HCT116 (cell line): ENCODE measurements at regions not wholly inside any gene's neighbourhood (a gene's known extent, or its start where the extent isn't known, plus 50 kb on each side); places are given as distances from the start of the nearest gene placed in this dataset.

Experiments
- ATAC-seq: fragments of 200-7000 bp; cut with Tn5 transposase; 2 replicates; pipeline ENCODE4 v1.9.1; 2020; ENCODE audit warnings: mild to moderate bottlenecking, moderate library complexity
- BruUV-seq: library from RNA; stranded (reverse); fragments of 400-500 nt; replicated peaks from 2 replicates; lab custom pipeline; 2021; lab: Mats Ljungman, UMichigan
- CTCF ChIA-PET: fragments of 300-600 bp; sonication (Branson Sonifier 250); formaldehyde crosslinking; loops from one replicate; lab custom pipeline; 2021; ENCODE audit warnings: antibody characterized with exemption; lab: Charles Lee
- POLR2A ChIA-PET: fragments of 300-600, 350-600 bp; sonication (Branson Sonifier 250); formaldehyde crosslinking; loops from one replicate; lab custom pipeline; 2021; ENCODE audit warnings: antibody characterized with exemption; lab: Charles Lee
- RAD21 ChIA-PET, 2 experiments: fragments of 300-600 bp; sonication (Branson Sonifier 250); formaldehyde crosslinking; loops; one replicate each; lab custom pipeline; 2023; ENCODE audit warnings: low total read pairs in 2 of 2; ENCODE audit not compliant: uncharacterized antibody in 2 of 2, unreplicated experiment in 2 of 2, low non-redundant PET in 1 of 2; lab: Charles Lee
- DNase-seq: peaks from one replicate; pipeline ENCODE4 v3.0.0-alpha.2; 2010; ENCODE audit warnings: low read depth, low spot score
- H2AFZ ChIP-seq: fragments of 200-600 bp; shearing (Covaris generic), sonication (generic); 2 replicates; pipeline ENCODE4 v1.6.1; 2017; ENCODE audit warnings: low read depth, mixed run types, mixed read lengths, antibody characterized with exemption, low read length; ENCODE audit not compliant: poor library complexity, severe bottlenecking
- H3K27ac ChIP-seq: 2 replicates; pipeline ENCODE4 v1.5.1; 2012; ENCODE audit warnings: low read depth, low read length
- H3K27me3 ChIP-seq: fragments of 200-600 bp; sonication (generic); 2 replicates; pipeline ENCODE4 v1.6.1; 2016; ENCODE audit warnings: mixed run types, low read length, mixed read lengths; ENCODE audit not compliant: insufficient read depth
- H3K36me3 ChIP-seq, 2 experiments: fragments of 200-500 bp in 1 of 2; fragments of 200-600 bp in 1 of 2; sonication (Bioruptor generic) in 1 of 2; sonication (generic) in 1 of 2; 2 replicates each; pipeline versions ENCODE4 v1.5.1 to v1.6.1; 2014 to 2016; ENCODE audit warnings: low read length in 2 of 2, inconsistent platforms in 1 of 2, mixed read lengths in 1 of 2, mixed run types in 1 of 2; ENCODE audit not compliant: insufficient read depth in 2 of 2, control insufficient read depth in 1 of 2
- H3K4me1 ChIP-seq, 2 experiments: fragments of 200-600 bp in 1 of 2; sonication (generic) in 1 of 2; 2 replicates each; pipeline versions ENCODE4 v1.5.1 to v1.6.1; 2012 to 2017; ENCODE audit warnings: low read length in 2 of 2, inconsistent platforms in 1 of 2, mild to moderate bottlenecking in 1 of 2, mixed read lengths in 1 of 2, mixed run types in 1 of 2, moderate library complexity in 1 of 2; ENCODE audit not compliant: insufficient read depth in 2 of 2, control insufficient read depth in 1 of 2
- H3K4me2 ChIP-seq: fragments of 200-600 bp; sonication (generic); 2 replicates; pipeline ENCODE4 v1.6.1; 2017; ENCODE audit warnings: mixed run types, low read length, mixed read lengths
- H3K4me3 ChIP-seq, 2 experiments: fragments of 200-600 bp in 1 of 2; sonication (generic) in 1 of 2; replicated peaks in 1 of 2; 2 replicates each; pipeline ENCODE4 v1.5.1; 2011 to 2016; ENCODE audit warnings: low read length in 2 of 2, control low read depth in 1 of 2, low read depth in 1 of 2, mild to moderate bottlenecking in 1 of 2, mixed read lengths in 1 of 2, mixed run types in 1 of 2
- H3K79me2 ChIP-seq: fragments of 200-600 bp; sonication (generic); 2 replicates; pipeline ENCODE4 v1.6.1; 2017; ENCODE audit warnings: mild to moderate bottlenecking, mixed run types, low read length, moderate library complexity, mixed read lengths; ENCODE audit not compliant: insufficient read depth
- H3K9ac ChIP-seq: fragments of 200-600 bp; sonication (generic); 2 replicates; pipeline ENCODE4 v1.6.1; 2016; ENCODE audit warnings: low read length, mixed read lengths
- H3K9me2 ChIP-seq: fragments of 200-600 bp; sonication (generic), shearing (Covaris generic); 2 replicates; pipeline ENCODE4 v1.6.1; 2017; ENCODE audit warnings: mixed run types, mild to moderate bottlenecking, moderate library complexity; ENCODE audit not compliant: insufficient read depth
- H3K9me3 ChIP-seq, 2 experiments: fragments of 200-500 bp in 1 of 2; fragments of 200-600 bp in 1 of 2; sonication (Bioruptor generic) in 1 of 2; sonication (generic) in 1 of 2; 2 replicates each; pipeline ENCODE4 v1.6.1; 2014 to 2017; ENCODE audit warnings: low read length in 2 of 2, mixed read lengths in 2 of 2, inconsistent platforms in 1 of 2, low read depth in 1 of 2, mild to moderate bottlenecking in 1 of 2, mixed run types in 1 of 2, moderate library complexity in 1 of 2; ENCODE audit not compliant: control insufficient read depth in 1 of 2, insufficient read depth in 1 of 2
- H4K20me1 ChIP-seq: fragments of 200-600 bp; sonication (generic), shearing (Covaris generic); 2 replicates; pipeline ENCODE4 v1.6.1; 2017; ENCODE audit warnings: mixed run types, mild to moderate bottlenecking, moderate library complexity; ENCODE audit not compliant: insufficient read depth
- CBX3 ChIP-seq: IDR thresholded peaks from 2 replicates; pipeline ENCODE4 v1.6.1; 2012; ENCODE audit warnings: low read depth
- CEBPB ChIP-seq: IDR thresholded peaks from 2 replicates; pipeline ENCODE4 v1.6.1; 2012; ENCODE audit warnings: low read depth
- CTCF ChIP-seq, 3 experiments: fragments of 200-600 bp in 1 of 3; sonication (generic) in 1 of 3; IDR thresholded peaks in 2 of 3; conservative IDR thresholded peaks in 1 of 3; 2 replicates each; pipeline ENCODE4 v1.5.1; 2012 to 2017; ENCODE audit warnings: low read depth in 2 of 3, low read length in 2 of 3, antibody characterized with exemption in 1 of 3, borderline replicate concordance in 1 of 3, control low read depth in 1 of 3, mild to moderate bottlenecking in 1 of 3, mixed read lengths in 1 of 3, mixed run types in 1 of 3, moderate library complexity in 1 of 3; ENCODE audit not compliant: insufficient read depth in 1 of 3
- EGR1 ChIP-seq: IDR thresholded peaks from 2 replicates; pipeline ENCODE4 v1.6.1; 2012; ENCODE audit warnings: low read depth
- ELF1 ChIP-seq: IDR thresholded peaks from 2 replicates; pipeline ENCODE4 v1.6.1; 2012; ENCODE audit warnings: low read depth, borderline replicate concordance
- EZH2 ChIP-seq: fragments of 200-600 bp; sonication (generic); IDR thresholded peaks from 2 replicates; pipeline ENCODE4 v1.6.1; 2017; ENCODE audit warnings: antibody characterized with exemption, mixed run types
- EZH2phosphoT487 ChIP-seq: fragments of 200-600 bp; IDR thresholded peaks from 2 replicates; pipeline ENCODE4 v1.6.1; 2018; ENCODE audit warnings: antibody characterized with exemption, borderline replicate concordance
- FOSL1 ChIP-seq: IDR thresholded peaks from 2 replicates; pipeline ENCODE4 v1.6.1; 2012; ENCODE audit warnings: low read depth
- JUND ChIP-seq: IDR thresholded peaks from 2 replicates; pipeline ENCODE4 v1.6.1; 2012
- POLR2A ChIP-seq: IDR thresholded peaks from 2 replicates; pipeline ENCODE4 v1.7.0; 2011; ENCODE audit warnings: borderline replicate concordance; ENCODE audit not compliant: insufficient read depth, insufficient read length; ENCODE audit errors: extremely low read depth
- POLR2AphosphoS5 ChIP-seq: IDR thresholded peaks from 2 replicates; pipeline ENCODE4 v1.6.1; 2011; ENCODE audit warnings: mild to moderate bottlenecking, low read depth, low read length, moderate library complexity
- REST ChIP-seq: IDR thresholded peaks from 2 replicates; pipeline ENCODE4 v1.6.1; 2012; ENCODE audit warnings: low read depth
- SIN3A ChIP-seq: IDR thresholded peaks from 2 replicates; pipeline ENCODE4 v1.6.1; 2012; ENCODE audit warnings: low read depth
- SP1 ChIP-seq: IDR thresholded peaks from 2 replicates; pipeline ENCODE4 v1.6.1; 2012; ENCODE audit warnings: low read depth
- TCF7L2 ChIP-seq: IDR thresholded peaks from 2 replicates; pipeline ENCODE4 v1.7.0; 2011; ENCODE audit warnings: borderline replicate concordance, inconsistent platforms; ENCODE audit not compliant: insufficient read depth, insufficient read length; ENCODE audit errors: extremely low read depth
- YY1 ChIP-seq: IDR thresholded peaks from 2 replicates; pipeline ENCODE4 v1.6.1; 2011; ENCODE audit warnings: low read length, low read depth, moderate library complexity, mild to moderate bottlenecking; ENCODE audit not compliant: insufficient replicate concordance; ENCODE audit errors: extremely low read depth
- ZFX ChIP-seq: fragments of 450-650 bp; IDR thresholded peaks from 2 replicates; pipeline ENCODE4 v1.6.1; 2017
- intact Hi-C: fragments of 100-400 bp; cut with micrococcal nuclease; formaldehyde crosslinking; loops from 2 replicates; pipeline ENCODE4 v1.10.0; 2022
- TF ChIP-seq, protein P1 (sequence below): IDR thresholded peaks from 2 replicates; pipeline ENCODE4 v1.6.1; 2012
- TF ChIP-seq, protein P2 (sequence below): IDR thresholded peaks from 2 replicates; pipeline ENCODE4 v1.6.1; 2011; ENCODE audit warnings: mild to moderate bottlenecking, low read length, moderate library complexity; ENCODE audit not compliant: insufficient replicate concordance; ENCODE audit errors: extremely low read depth
- TF ChIP-seq, protein P3 (sequence below): IDR thresholded peaks from 2 replicates; pipeline ENCODE4 v1.6.1; 2012

- BruUV-seq = no TSS peak
- Histone ChIP-seq H4K20me1 (no peaks in the 10 kb centered on the region), H3K4me1 (peaks cover 33 to 35% of the 10 kb centered on the region in 2 experiments), H3K4me2 (no peak overlapping the region), H3K79me2 (no peaks in the 10 kb centered on the region), H3K9ac (no peak overlapping the region), H3K9me2 (no peaks in the 10 kb centered on the region), H3K9me3 (no peaks in the 10 kb centered on the region), H3K27ac (no peak overlapping the region), H2AFZ (no peak overlapping the region), H3K4me3 (no peak overlapping the region), H3K27me3 (no peaks in the 10 kb centered on the region), H3K36me3 (no peaks in the 10 kb centered on the region)
- ChIA-PET CTCF (no interaction called here), POLR2A (no interaction called here), RAD21 (no interaction called here)
- intact Hi-C loops = no loop called here
- no peak for DNase-seq
- ATAC-seq = no peak
- no peak for TF ChIP-seq CTCF (IDR thresholded peaks at IDR 0.05 in 2 of 3, conservative IDR thresholded peaks at IDR 0.05 in 1 of 3; ENCODE audit: borderline replicate concordance in 1 of 3, insufficient read depth in 1 of 3, low read depth in 2 of 3, low read length in 2 of 3)
- no peak for TF ChIP-seq POLR2AphosphoS5
- TF ChIP-seq ZFX = no peak
- no peak for TF ChIP-seq POLR2A
- no peak for TF ChIP-seq YY1
- no peak for TF ChIP-seq EGR1
- no peak for TF ChIP-seq CEBPB
- no peak for TF ChIP-seq SP1
- no peak for TF ChIP-seq EZH2phosphoT487
- TF ChIP-seq, protein P1, sequence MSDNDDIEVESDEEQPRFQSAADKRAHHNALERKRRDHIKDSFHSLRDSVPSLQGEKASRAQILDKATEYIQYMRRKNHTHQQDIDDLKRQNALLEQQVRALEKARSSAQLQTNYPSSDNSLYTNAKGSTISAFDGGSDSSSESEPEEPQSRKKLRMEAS = no peak
- TF ChIP-seq REST = no peak
- no peak for TF ChIP-seq EZH2
- TF ChIP-seq FOSL1 = no peak
- TF ChIP-seq JUND = no peak
- no peak for TF ChIP-seq CBX3
- TF ChIP-seq ELF1 = no peak
- TF ChIP-seq, protein P2, sequence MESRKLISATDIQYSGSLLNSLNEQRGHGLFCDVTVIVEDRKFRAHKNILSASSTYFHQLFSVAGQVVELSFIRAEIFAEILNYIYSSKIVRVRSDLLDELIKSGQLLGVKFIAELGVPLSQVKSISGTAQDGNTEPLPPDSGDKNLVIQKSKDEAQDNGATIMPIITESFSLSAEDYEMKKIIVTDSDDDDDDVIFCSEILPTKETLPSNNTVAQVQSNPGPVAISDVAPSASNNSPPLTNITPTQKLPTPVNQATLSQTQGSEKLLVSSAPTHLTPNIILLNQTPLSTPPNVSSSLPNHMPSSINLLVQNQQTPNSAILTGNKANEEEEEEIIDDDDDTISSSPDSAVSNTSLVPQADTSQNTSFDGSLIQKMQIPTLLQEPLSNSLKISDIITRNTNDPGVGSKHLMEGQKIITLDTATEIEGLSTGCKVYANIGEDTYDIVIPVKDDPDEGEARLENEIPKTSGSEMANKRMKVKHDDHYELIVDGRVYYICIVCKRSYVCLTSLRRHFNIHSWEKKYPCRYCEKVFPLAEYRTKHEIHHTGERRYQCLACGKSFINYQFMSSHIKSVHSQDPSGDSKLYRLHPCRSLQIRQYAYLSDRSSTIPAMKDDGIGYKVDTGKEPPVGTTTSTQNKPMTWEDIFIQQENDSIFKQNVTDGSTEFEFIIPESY = no peak
- no peak for TF ChIP-seq SIN3A
- no peak for TF ChIP-seq TCF7L2
- TF ChIP-seq, protein P3, sequence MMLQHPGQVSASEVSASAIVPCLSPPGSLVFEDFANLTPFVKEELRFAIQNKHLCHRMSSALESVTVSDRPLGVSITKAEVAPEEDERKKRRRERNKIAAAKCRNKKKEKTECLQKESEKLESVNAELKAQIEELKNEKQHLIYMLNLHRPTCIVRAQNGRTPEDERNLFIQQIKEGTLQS = no peak
Measured at GRCh38 chr1:8257621-8258020, 60.3 kb upstream of the SLC45A1 start.
